ENCODE measurements at regions not wholly inside any gene's neighbourhood (a gene's known extent, or its start where the extent isn't known, plus 50 kb on each side); places are given as distances from the start of the nearest gene placed in this dataset.
A peak's percentile ranks its signal among the peaks of the same experiment; 100 is the strongest.
"Not testable (repeated sequence)": the region's sequence is repeated elsewhere in the genome, so short reads cannot be mapped to it uniquely, and the experiment has no call there.

GRCh38 chr14:65170768-65171507 is 68.6 kb upstream of the MAX start:
- peak overlapping the region; percentile 75 for H3K27ac Mint-ChIP-seq
- intact Hi-C loops (cut with micrococcal nuclease) = loop anchor here (1.0 to 2.0 kb wide), 3 partner anchors 35 to 68 kb away; partner anchors contain the start of gene MAX
- H3K4me3 Mint-ChIP-seq (ENCODE audit: low read depth) = peak overlapping the region; percentile 59
- DNase-seq (ENCODE audit: low spot score) = peak; percentile 53
- no peaks in the 10 kb centered on the region for H3K36me3 Mint-ChIP-seq (ENCODE audit: low read depth)
- peaks cover 2% of the 10 kb centered on the region for H3K27me3 Mint-ChIP-seq (ENCODE audit: low read depth)
- peaks cover 33% of the 10 kb centered on the region for H3K4me1 Mint-ChIP-seq (ENCODE audit: low read depth)
- no peaks in the 10 kb centered on the region for H3K9me3 Mint-ChIP-seq

DNA sequence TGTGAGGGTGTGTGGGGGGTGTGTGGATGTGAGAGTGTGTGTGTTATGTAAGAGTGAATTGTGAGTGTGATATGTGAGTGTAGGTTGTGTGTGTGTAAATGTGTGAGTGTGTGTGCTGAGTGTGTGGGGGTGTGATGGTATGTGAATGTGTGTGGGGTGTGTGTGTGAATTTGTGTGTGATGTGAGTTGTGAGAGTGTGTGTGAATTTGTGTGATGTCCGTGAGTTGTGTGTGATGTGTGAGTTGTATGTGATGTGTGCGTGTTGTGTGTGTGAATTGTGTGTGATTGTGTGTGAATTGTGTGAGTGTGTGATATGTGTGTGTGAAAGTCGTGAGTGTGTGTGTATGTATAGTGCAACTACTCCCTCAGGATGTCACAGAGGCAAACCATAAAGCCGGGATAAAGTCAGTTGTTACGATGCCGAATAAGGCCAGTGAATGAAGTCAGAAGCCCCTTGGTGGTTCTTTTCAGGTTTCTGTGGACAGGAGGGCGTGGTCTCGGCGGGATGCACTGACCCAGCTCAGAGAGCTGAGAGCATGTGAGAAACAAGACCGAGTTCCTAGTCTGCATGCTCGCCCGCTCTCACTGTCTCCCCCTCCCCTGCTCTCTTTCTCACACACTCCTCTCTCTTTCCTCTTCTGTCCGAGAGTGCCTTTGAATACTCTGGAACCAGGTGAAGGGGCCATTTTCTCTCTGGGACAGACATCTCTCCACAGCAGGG is 71.8 kb upstream of the MAX start:
- H3K4me3 Mint-ChIP-seq (ENCODE audit: low read depth) = no peak overlapping the region

GRCh38 chr14:65174783-65175182 is 72.5 kb upstream of the MAX start:
- DNase-seq (ENCODE audit: low spot score) = no peak

More for the DNA sequence above, 71.8 kb upstream of the MAX start:
- Mint-ChIP-seq H3K36me3 (ENCODE audit: low read depth) (no peaks in the 10 kb centered on the region), H3K27ac (no peak overlapping the region), H3K27me3 (ENCODE audit: low read depth) (peaks cover 2% of the 10 kb centered on the region), H3K9me3 (no peaks in the 10 kb centered on the region), H3K4me1 (ENCODE audit: low read depth) (peaks cover 20% of the 10 kb centered on the region)
- no peak for DNase-seq (ENCODE audit: low spot score)
- intact Hi-C loops (cut with micrococcal nuclease) = no loop called here

GRCh38 chr14:65177551-65177950 is 75.2 kb upstream of the MAX start:
- Mint-ChIP-seq H3K9me3 (peaks cover 10% of the 10 kb centered on the region), H3K4me3 (ENCODE audit: low read depth) (no peak overlapping the region), H3K4me1 (ENCODE audit: low read depth) (peaks cover 21% of the 10 kb centered on the region), H3K27me3 (ENCODE audit: low read depth) (peaks cover 2% of the 10 kb centered on the region), H3K36me3 (ENCODE audit: low read depth) (peaks cover 12% of the 10 kb centered on the region), H3K27ac (no peak overlapping the region)
- no peak for DNase-seq (ENCODE audit: low spot score)
- intact Hi-C loops (cut with micrococcal nuclease) = no loop called here

More at GRCh38 chr14:65174783-65175182, 72.5 kb upstream of the MAX start:
- Mint-ChIP-seq H3K27ac (no peak overlapping the region), H3K4me1 (ENCODE audit: low read depth) (peaks cover 17% of the 10 kb centered on the region), H3K9me3 (no peaks in the 10 kb centered on the region), H3K27me3 (ENCODE audit: low read depth) (peaks cover 2% of the 10 kb centered on the region), H3K36me3 (ENCODE audit: low read depth) (no peaks in the 10 kb centered on the region), H3K4me3 (ENCODE audit: low read depth) (no peak overlapping the region)
- intact Hi-C loops (cut with micrococcal nuclease) = no loop called here

- Mint-ChIP-seq H3K4me1 (ENCODE audit: low read depth) (peaks cover 18% of the 10 kb centered on the region), H3K36me3 (ENCODE audit: low read depth) (peaks cover 14% of the 10 kb centered on the region), H3K9me3 (peaks cover 17% of the 10 kb centered on the region)
- H3K27me3 Mint-ChIP-seq (ENCODE audit: low read depth); H3K27ac Mint-ChIP-seq; intact Hi-C loops (cut with micrococcal nuclease); H3K4me3 Mint-ChIP-seq (ENCODE audit: low read depth); DNase-seq (ENCODE audit: low spot score): not testable (repeated sequence)
Measured at GRCh38 chr14:65179231-65179630, 76.9 kb upstream of the MAX start.

GRCh38 chr14:65179918-65180724 is 77.8 kb upstream of the MAX start:
- H3K9me3 Mint-ChIP-seq = peaks cover 17% of the 10 kb centered on the region
- H3K4me3 Mint-ChIP-seq (ENCODE audit: low read depth) = no peak overlapping the region
- intact Hi-C loops (cut with micrococcal nuclease) = loop anchor here (1.0 to 2.0 kb wide), 2 partner anchors 11 to 27 kb away; no protein-coding TSS in a partner anchor
- no peaks in the 10 kb centered on the region for H3K27me3 Mint-ChIP-seq (ENCODE audit: low read depth)
- peak overlapping the region; percentile 16 for H3K27ac Mint-ChIP-seq
- no peak for DNase-seq (ENCODE audit: low spot score)
- peaks cover 14% of the 10 kb centered on the region for H3K36me3 Mint-ChIP-seq (ENCODE audit: low read depth)
- H3K4me1 Mint-ChIP-seq (ENCODE audit: low read depth) = peaks cover 18% of the 10 kb centered on the region

DNA sequence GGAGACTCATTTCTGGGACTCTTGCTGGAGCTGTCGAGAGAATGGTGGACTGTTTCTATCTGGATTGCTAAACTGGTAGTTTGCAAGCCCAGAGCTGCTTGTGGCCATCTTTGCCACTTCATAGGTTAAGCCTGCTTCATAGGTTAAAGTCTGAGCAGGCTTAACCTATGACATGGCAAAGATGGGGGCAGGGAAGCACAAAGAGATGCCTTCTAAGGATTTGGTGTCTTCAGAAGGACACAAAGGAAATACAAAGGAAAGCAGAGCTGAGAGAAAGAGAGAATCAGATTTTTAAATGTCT is 78.4 kb upstream of the MAX start:
- Mint-ChIP-seq H3K4me3 (ENCODE audit: low read depth) (no peak overlapping the region), H3K9me3 (peaks cover 17% of the 10 kb centered on the region), H3K36me3 (ENCODE audit: low read depth) (peaks cover 14% of the 10 kb centered on the region), H3K27me3 (ENCODE audit: low read depth) (peaks cover 2% of the 10 kb centered on the region), H3K4me1 (ENCODE audit: low read depth) (peaks cover 19% of the 10 kb centered on the region), H3K27ac (no peak overlapping the region)
- intact Hi-C loops (cut with micrococcal nuclease) = loop anchor here (1.0 to 2.0 kb wide), 2 partner anchors 11 to 26 kb away; no protein-coding TSS in a partner anchor
- DNase-seq (ENCODE audit: low spot score) = no peak

- Mint-ChIP-seq H3K4me1 (ENCODE audit: low read depth) (peaks cover 22% of the 10 kb centered on the region), H3K36me3 (ENCODE audit: low read depth) (peaks cover 14% of the 10 kb centered on the region), H3K9me3 (peaks cover 17% of the 10 kb centered on the region), H3K27me3 (ENCODE audit: low read depth) (peaks cover 13% of the 10 kb centered on the region), H3K4me3 (ENCODE audit: low read depth) (no peak overlapping the region), H3K27ac (no peak overlapping the region)
- intact Hi-C loops (cut with micrococcal nuclease) = no loop called here
- DNase-seq (ENCODE audit: low spot score) = no peak
Measured at GRCh38 chr14:65184032-65184764, 81.9 kb upstream of the MAX start.

DNA sequence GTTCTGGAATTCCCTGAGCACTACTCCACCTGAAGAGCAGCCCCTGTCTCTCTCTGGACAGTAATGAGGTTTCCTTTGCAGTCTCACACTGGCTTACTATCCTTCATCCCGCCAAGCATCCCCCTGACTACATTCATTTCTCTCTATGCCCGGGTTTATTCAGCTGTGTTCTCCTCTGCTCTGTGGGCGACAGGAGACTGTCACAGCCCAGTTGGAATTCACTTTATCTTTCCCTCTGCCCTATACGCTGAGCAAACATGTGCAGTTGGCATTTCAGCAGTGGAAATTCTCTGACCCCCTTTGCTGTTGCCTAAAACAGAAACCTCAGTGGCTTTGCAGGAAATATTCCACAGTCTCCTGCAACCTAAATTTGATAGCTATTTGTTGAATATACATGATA is 83.5 kb upstream of the MAX start:
- H3K36me3 Mint-ChIP-seq (ENCODE audit: low read depth) = peaks cover 14% of the 10 kb centered on the region
- H3K9me3 Mint-ChIP-seq = peaks cover 17% of the 10 kb centered on the region
- no peak for DNase-seq (ENCODE audit: low spot score)
- H3K4me3 Mint-ChIP-seq (ENCODE audit: low read depth) = no peak overlapping the region
- intact Hi-C loops (cut with micrococcal nuclease) = no loop called here
- H3K27ac Mint-ChIP-seq = no peak overlapping the region
- H3K27me3 Mint-ChIP-seq (ENCODE audit: low read depth) = peaks cover 14% of the 10 kb centered on the region
- peaks cover 9% of the 10 kb centered on the region for H3K4me1 Mint-ChIP-seq (ENCODE audit: low read depth)

- Mint-ChIP-seq H3K27ac (no peak overlapping the region), H3K36me3 (ENCODE audit: low read depth) (peaks cover 7% of the 10 kb centered on the region), H3K4me1 (ENCODE audit: low read depth) (peaks cover 6% of the 10 kb centered on the region), H3K9me3 (peaks cover 12% of the 10 kb centered on the region), H3K4me3 (ENCODE audit: low read depth) (no peak overlapping the region), H3K27me3 (ENCODE audit: low read depth) (peaks cover 14% of the 10 kb centered on the region)
- DNase-seq (ENCODE audit: low spot score) = no peak
- intact Hi-C loops (cut with micrococcal nuclease) = no loop called here
Measured at GRCh38 chr14:65186951-65187350, 84.6 kb upstream of the MAX start.

- Mint-ChIP-seq H3K9me3 (peaks cover 6% of the 10 kb centered on the region), H3K4me1 (ENCODE audit: low read depth) (peaks cover 6% of the 10 kb centered on the region), H3K36me3 (ENCODE audit: low read depth) (peaks cover 3% of the 10 kb centered on the region), H3K27me3 (ENCODE audit: low read depth) (peaks cover 14% of the 10 kb centered on the region), H3K4me3 (ENCODE audit: low read depth) (no peak overlapping the region), H3K27ac (no peak overlapping the region)
- intact Hi-C loops (cut with micrococcal nuclease) = no loop called here
- DNase-seq (ENCODE audit: low spot score) = no peak
Measured at GRCh38 chr14:65187421-65188049, 85.2 kb upstream of the MAX start.

- DNase-seq (ENCODE audit: low spot score) = no peak
- peaks cover 11% of the 10 kb centered on the region for H3K4me1 Mint-ChIP-seq (ENCODE audit: low read depth)
- H3K27ac Mint-ChIP-seq = no peak overlapping the region
- H3K9me3 Mint-ChIP-seq = no peaks in the 10 kb centered on the region
- intact Hi-C loops (cut with micrococcal nuclease) = no loop called here
- peaks cover 14% of the 10 kb centered on the region for H3K27me3 Mint-ChIP-seq (ENCODE audit: low read depth)
- H3K36me3 Mint-ChIP-seq (ENCODE audit: low read depth) = no peaks in the 10 kb centered on the region
- no peak overlapping the region for H3K4me3 Mint-ChIP-seq (ENCODE audit: low read depth)
Measured at GRCh38 chr14:65190312-65190711, 88.0 kb upstream of the MAX start.
